PC-9 (cell line): ENCODE measurements at regions not wholly inside any gene's neighbourhood (a gene's known extent, or its start where the extent isn't known, plus 50 kb on each side); places are given as distances from the start of the nearest gene placed in this dataset.

Experiments
- BruUV-seq: library from RNA; stranded (reverse); fragments of 400-500 nt; replicated peaks from 2 replicates; lab custom pipeline; 2021; lab: Mats Ljungman, UMichigan
- CTCF ChIA-PET: fragments of 300-600 bp; sonication (Branson Sonifier 250); formaldehyde crosslinking; loops from one replicate; lab custom pipeline; 2022; ENCODE audit warnings: antibody characterized with exemption; lab: Charles Lee
- POLR2A ChIA-PET: fragments of 300-600 bp; sonication (Branson Sonifier 250); formaldehyde crosslinking; loops from one replicate; lab custom pipeline; 2022; ENCODE audit warnings: antibody characterized with exemption; ENCODE audit not compliant: unreplicated experiment; lab: Charles Lee
- DNase-seq, 2 experiments: peaks; one replicate each; pipeline versions ENCODE4 v3.0.0 to v3.0.0-alpha.2; 2015 to 2022; ENCODE audit warnings: mixed read lengths in 1 of 2
- H2AFZ ChIP-seq: fragments of 200-600 bp; sonication (generic); 2 replicates; pipeline ENCODE4 v1.8.1; 2017; ENCODE audit warnings: antibody characterized with exemption
- H3F3A ChIP-seq: fragments of 200-600 bp; sonication (generic); 2 replicates; pipeline ENCODE4 v1.8.1; 2017; ENCODE audit warnings: antibody characterized with exemption, mild to moderate bottlenecking, low read depth; ENCODE audit not compliant: insufficient read depth
- H3K27ac ChIP-seq: fragments of 200-600 bp; sonication (generic); 2 replicates; pipeline ENCODE4 v1.6.1; 2016; ENCODE audit warnings: mixed run types
- H3K27me3 ChIP-seq: fragments of 200-600 bp; sonication (generic); 2 replicates; pipeline ENCODE4 v1.6.1; 2016; ENCODE audit warnings: low read depth, mixed run types; ENCODE audit not compliant: insufficient read depth
- H3K36me3 ChIP-seq: fragments of 200-600 bp; sonication (generic); 2 replicates; pipeline ENCODE4 v1.6.1; 2016; ENCODE audit warnings: low read depth, mixed run types
- H3K4me1 ChIP-seq: fragments of 200-600 bp; sonication (generic); replicated peaks from 2 replicates; pipeline ENCODE4 v1.6.1; 2016; ENCODE audit warnings: mixed run types; ENCODE audit not compliant: insufficient read depth
- H3K4me2 ChIP-seq: fragments of 200-600 bp; sonication (generic); 2 replicates; pipeline ENCODE4 v1.6.1; 2017; ENCODE audit warnings: mixed run types
- H3K4me3 ChIP-seq: fragments of 200-600 bp; sonication (generic); 2 replicates; pipeline ENCODE4 v1.6.1; 2016; ENCODE audit warnings: mixed run types
- H3K79me2 ChIP-seq: fragments of 200-600 bp; sonication (generic); 2 replicates; pipeline ENCODE4 v1.6.1; 2017; ENCODE audit warnings: low read depth, mixed run types
- H3K9me2 ChIP-seq: fragments of 200-600 bp; sonication (generic); 2 replicates; pipeline ENCODE4 v1.8.1; 2017; ENCODE audit warnings: mild to moderate bottlenecking; ENCODE audit not compliant: insufficient read depth
- H3K9me3 ChIP-seq: fragments of 200-600 bp; sonication (generic); 2 replicates; pipeline ENCODE4 v1.8.1; 2016; ENCODE audit warnings: low read depth; ENCODE audit not compliant: insufficient read depth
- H4K20me1 ChIP-seq: fragments of 200-600 bp; sonication (generic); 2 replicates; pipeline ENCODE4 v1.8.1; 2017; ENCODE audit not compliant: insufficient read depth
- CTCF ChIP-seq: fragments of 200-600 bp; sonication (generic); conservative IDR thresholded peaks from 2 replicates; pipeline ENCODE4 v1.6.1; 2017; ENCODE audit warnings: mixed run types, antibody characterized with exemption, mild to moderate bottlenecking, moderate library complexity
- EZH2 ChIP-seq: fragments of 200-600 bp; sonication (generic); IDR thresholded peaks from 2 replicates; pipeline ENCODE4 v1.8.0; 2017; ENCODE audit warnings: antibody characterized with exemption, low read depth
- intact Hi-C: fragments of 100-400 bp; cut with micrococcal nuclease; formaldehyde crosslinking; loops from one replicate; pipeline ENCODE4 v1.10.0; 2022; ENCODE audit not compliant: unreplicated experiment

GRCh38 chr18:2420367-2420766 lies 150.9 kb downstream of the METTL4 start:
- H3K27ac ChIP-seq: no peak overlapping the region
- no peaks in the 10 kb centered on the region for H3K4me1 ChIP-seq
- no peaks in the 10 kb centered on the region for H3K79me2 ChIP-seq
- ChIA-PET POLR2A (no interaction called here), CTCF (no interaction called here)
- H4K20me1 ChIP-seq: no peaks in the 10 kb centered on the region
- no peak overlapping the region for H3K4me3 ChIP-seq
- H3K9me3 ChIP-seq: no peaks in the 10 kb centered on the region; the same call in 1 of the 2 replicates
- no peak for DNase-seq
- no peak overlapping the region for H2AFZ ChIP-seq
- BruUV-seq: no TSS peak
- no peaks in the 10 kb centered on the region for H3K36me3 ChIP-seq
- no peaks in the 10 kb centered on the region; the same call in 1 of the 2 replicates for H3K9me2 ChIP-seq
- no peak overlapping the region for H3K4me2 ChIP-seq
- no peaks in the 10 kb centered on the region for H3K27me3 ChIP-seq
- no peaks in the 10 kb centered on the region for H3F3A ChIP-seq
- intact Hi-C loops: no loop called here
- no peak for TF ChIP-seq EZH2
- no peak for TF ChIP-seq CTCF

- CTCF ChIA-PET: no interaction called here
- intact Hi-C loops: no loop called here
- no peaks in the 10 kb centered on the region for H3K79me2 ChIP-seq
- no peaks in the 10 kb centered on the region for H3F3A ChIP-seq
- H2AFZ ChIP-seq: no peak overlapping the region
- no peak overlapping the region for H3K27ac ChIP-seq
- no peak for DNase-seq
- H3K27me3 ChIP-seq: no peaks in the 10 kb centered on the region
- POLR2A ChIA-PET: no interaction called here
- H3K4me2 ChIP-seq: no peak overlapping the region
- no peak overlapping the region for H3K4me3 ChIP-seq
- H3K9me2 ChIP-seq: no peaks in the 10 kb centered on the region; the same call in 1 of the 2 replicates
- H4K20me1 ChIP-seq: no peaks in the 10 kb centered on the region
- BruUV-seq: no TSS peak
- peaks cover 4% of the 10 kb centered on the region for H3K9me3 ChIP-seq
- H3K36me3 ChIP-seq: no peaks in the 10 kb centered on the region
- TF ChIP-seq CTCF: no peak
- H3K4me1 ChIP-seq: no peaks in the 10 kb centered on the region
Observed at GRCh38 chr18:2423761-2424160, 147.5 kb downstream of the METTL4 start.

- H3K4me3 ChIP-seq: no peak overlapping the region
- no peaks in the 10 kb centered on the region for H3K36me3 ChIP-seq
- no peak overlapping the region for H2AFZ ChIP-seq
- no peak for DNase-seq
- no peaks in the 10 kb centered on the region for H3K27me3 ChIP-seq
- TF ChIP-seq EZH2 (no peak), CTCF (no peak)
- BruUV-seq: no TSS peak
- H3K4me1 ChIP-seq: no peaks in the 10 kb centered on the region
- H4K20me1 ChIP-seq: no peaks in the 10 kb centered on the region
- H3K9me3 ChIP-seq: peaks cover 11% of the 10 kb centered on the region
- no peak overlapping the region for H3K4me2 ChIP-seq
- H3K79me2 ChIP-seq: no peaks in the 10 kb centered on the region
- intact Hi-C loops: no loop called here
- H3K27ac ChIP-seq: no peak overlapping the region
- H3F3A ChIP-seq: no peaks in the 10 kb centered on the region
- no peaks in the 10 kb centered on the region; the same call in 1 of the 2 replicates for H3K9me2 ChIP-seq
- ChIA-PET POLR2A (no interaction called here), CTCF (no interaction called here)
Observed at GRCh38 chr18:2424420-2424819, 146.9 kb downstream of the METTL4 start.
